OCI-LY7 (cell line): ENCODE measurements at regions not wholly inside any gene's neighbourhood (a gene's known extent, or its start where the extent isn't known, plus 50 kb on each side); places are given as distances from the start of the nearest gene placed in this dataset.

Experiments used
- CTCF ChIP-seq: fragments of 200-600 bp; sonication (generic); conservative IDR thresholded peaks from 2 replicates; pipeline ENCODE4 v1.5.1; 2014; ENCODE audit warnings: mild to moderate bottlenecking, antibody characterized with exemption, low read length, moderate library complexity, mixed read lengths
- EZH2phosphoT487 ChIP-seq: fragments of 200-600 bp; sonication (generic); IDR thresholded peaks from 2 replicates; pipeline ENCODE4 v1.6.1; 2018; ENCODE audit warnings: low read depth, borderline replicate concordance, mild to moderate bottlenecking, mixed run types, antibody characterized with exemption, low read length, moderate library complexity, mixed read lengths

- TF ChIP-seq CTCF (no peak), EZH2phosphoT487 (no peak)
Observed at GRCh38 chr6:106830930-106831329, 143.6 kb downstream of the CD24 start.
